HG03575 (cell line): ENCODE measurements at regions not wholly inside any gene's neighbourhood (a gene's known extent, or its start where the extent isn't known, plus 50 kb on each side); places are given as distances from the start of the nearest gene placed in this dataset.

ENCODE experiments used
- ATAC-seq: cut with Tn5 transposase; IDR thresholded peaks from one replicate; pipeline ENCODE4 v1.9.1; 2021; ENCODE audit not compliant: unreplicated experiment, insufficient number of reproducible peaks, low FRiP score; ENCODE audit errors: extremely low read depth

DNA sequence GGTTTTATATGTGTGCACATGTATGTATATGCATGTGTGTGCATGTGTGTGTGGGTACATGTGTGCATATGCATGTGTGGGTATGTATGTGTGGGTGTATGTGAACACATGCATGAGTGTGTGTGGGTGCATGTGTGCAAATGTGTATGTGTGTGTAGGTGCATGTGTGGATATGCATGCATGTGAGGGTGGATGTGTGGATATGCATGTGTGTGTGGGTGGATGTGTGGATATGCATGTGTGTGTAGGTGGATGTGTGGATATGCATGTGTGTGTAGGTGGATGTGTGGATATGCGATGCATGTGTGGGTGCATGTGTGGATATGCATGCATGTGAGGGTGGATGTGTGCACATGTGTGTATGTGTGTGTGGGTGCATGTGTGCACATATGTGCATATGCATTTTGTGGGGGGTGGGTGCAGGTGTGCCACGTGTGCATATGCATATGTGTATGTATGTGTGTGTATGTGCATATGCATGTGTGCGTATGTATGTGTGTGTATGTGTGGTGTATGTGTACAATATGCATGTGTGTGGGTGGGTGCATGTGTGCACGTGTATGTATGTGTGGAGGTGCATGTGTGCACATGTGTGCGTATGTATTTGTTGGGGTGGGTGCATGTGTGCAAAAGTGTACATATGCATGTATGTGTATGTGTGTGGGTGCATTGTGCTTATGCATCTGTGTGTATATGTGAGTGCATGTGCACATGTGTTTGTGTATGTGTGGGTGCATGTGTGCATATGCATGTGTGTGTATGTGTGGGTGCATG lies 144.2 kb downstream of the GAS1 start:
- ATAC-seq, result no peak

DNA sequence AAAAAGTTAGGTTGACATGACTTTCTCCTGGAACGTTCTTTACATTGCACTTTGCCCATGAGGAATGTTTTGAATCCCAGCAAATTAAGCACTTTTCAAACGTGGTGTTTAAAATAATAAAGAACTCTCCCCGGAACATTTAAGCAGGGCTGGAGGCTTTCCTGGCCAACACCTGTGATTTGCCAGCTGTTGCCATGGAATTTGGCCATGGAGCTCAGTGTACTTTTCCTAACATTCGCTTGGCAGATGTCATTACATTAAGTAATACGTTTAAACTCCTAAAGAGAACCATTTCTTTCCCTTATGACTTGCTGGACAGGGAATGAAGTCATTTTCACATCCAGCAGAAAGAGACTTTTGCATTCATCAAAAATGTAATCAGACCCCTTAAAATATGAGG lies 146.1 kb downstream of the GAS1 start:
- no peak for ATAC-seq

DNA sequence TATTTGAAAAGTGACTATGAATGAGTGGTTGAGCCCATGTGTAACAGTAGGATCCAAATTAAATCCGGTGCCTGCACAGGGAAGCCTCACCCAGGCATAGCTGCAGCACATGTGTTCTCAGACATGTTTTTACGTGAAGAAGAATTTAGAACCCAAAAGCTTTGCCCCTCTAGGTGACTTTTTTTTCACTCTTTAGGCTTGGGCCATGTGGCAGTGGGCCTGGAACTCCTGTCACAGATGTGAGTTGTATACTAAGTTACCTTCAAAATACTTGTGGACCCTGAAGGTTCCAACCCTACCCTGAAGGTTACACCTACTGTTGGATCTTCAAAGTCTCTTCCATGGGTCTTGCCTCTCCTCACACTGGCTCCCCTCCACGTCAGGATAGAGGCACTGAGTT lies 146.6 kb downstream of the GAS1 start:
- no peak for ATAC-seq

DNA sequence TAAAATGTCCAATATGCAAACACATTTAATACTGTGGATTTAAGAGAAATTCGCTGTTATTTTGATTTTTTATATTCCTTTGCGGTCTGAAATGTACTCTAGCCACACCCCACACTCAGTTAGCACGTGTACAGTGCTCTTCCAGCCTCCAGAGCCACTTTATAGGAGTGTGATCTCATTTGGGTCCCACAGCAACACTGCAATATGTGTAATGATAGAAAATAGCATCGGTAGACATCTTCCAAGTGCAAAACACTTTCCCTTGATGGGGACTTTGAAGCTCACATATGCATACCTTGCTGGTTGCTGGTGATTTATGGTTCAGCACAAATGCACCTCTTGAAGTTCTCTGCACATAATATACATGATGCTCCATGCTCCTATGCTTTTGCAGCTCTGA lies 148.3 kb downstream of the GAS1 start:
- ATAC-seq, result no peak

DNA sequence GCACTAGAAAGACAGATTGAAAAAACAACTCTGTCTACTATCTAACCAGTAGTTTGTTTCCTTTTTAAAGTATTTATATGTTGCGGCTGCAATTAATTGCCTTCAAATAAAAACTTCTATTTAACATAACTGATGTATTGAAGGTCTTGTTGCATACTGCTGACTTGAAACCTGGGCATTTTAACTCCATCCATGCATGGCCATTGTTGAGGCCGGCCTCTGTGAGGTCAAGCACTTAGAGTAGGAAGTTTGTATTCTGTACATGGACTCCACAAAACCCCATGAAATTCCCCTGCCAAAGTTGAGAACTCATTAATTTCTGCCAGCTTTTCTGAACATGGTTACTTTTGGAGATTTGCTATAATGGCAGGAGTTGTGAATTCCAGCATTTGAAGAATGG lies 150.6 kb downstream of the GAS1 start:
- ATAC-seq, result no peak

DNA sequence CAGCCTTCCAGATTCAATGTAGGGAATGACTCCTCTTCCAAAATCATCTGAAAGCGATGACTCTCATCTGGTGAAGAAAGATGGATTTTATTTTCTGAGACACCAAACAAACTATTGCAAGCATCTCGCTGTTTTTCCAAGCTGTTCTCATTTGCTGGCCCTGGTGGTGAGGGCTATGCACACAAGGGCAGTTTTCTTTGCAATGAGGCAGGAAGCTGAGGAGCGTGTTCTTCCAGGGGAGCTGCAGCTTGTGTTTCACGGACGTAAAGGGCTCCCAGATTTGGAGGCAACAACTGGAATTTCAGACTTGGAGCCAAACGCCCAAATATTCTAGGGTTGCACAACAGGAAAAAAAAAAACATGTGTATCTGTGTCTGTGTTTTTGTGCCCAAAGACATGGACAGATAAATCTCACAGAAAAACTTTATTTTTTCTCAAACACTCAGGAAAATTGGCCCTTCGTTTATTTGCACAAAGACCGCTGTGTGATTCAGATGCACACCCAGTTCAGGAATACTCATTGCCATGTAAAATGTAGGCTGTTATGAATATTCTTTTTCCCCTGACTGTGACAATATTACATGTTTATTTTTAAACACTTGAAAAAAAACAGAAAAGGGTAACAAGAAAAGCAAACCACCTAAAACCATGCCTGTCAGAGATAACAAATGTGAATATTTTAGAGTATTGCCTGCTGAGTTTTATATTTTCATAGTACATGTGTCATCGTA lies 151.3 kb downstream of the GAS1 start:
- ATAC-seq, result no peak

DNA sequence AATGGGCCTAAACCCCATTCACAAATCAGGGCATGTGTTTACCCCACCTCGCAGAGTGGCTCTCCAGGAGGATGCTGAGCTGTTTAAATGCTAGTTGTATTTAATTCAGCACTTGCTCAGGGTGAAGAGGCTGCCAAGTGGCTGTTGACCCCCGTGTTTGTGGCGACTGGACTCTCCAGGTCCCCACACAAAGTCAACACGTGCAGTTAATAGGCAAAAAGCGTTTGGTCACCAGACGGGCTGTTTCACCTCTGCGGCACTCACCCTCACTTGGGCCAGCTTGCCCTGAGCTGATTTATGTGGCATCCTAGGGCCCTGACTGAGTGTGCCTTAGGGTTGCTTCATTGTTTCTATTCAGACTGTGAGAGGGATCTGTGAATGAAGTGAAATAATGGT lies 152.3 kb downstream of the GAS1 start:
- ATAC-seq, result no peak

DNA sequence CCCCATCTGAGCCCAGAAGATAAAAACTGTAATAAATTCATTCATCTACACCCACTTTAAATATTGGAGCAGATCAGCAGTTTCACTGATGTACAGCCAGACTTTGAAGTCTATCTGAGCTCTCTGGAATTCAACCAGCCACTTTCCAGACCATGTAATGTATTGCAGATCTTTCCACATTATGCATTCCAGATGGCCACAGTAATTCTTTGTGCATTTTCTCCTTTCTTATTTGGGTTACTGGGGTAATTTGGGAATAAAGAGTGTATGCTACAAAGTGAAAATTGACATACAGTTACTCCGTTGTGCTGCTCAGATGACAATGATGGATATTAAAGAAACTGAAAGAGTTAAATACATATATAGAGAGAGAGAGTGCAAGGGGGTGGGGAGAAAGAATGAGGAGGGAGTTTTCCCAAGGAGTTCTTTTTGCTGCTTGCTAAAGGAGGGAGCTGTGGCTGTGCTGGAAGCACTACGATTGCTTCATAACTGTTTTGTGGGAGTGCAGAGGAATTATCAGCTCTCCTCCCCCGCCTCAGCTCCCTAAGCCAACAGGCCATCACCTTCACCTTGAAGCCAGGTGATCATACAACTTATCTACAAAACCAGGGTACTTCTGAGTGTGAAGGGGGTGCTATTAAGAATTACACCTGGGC lies 152.8 kb downstream of the GAS1 start:
- no peak for ATAC-seq

DNA sequence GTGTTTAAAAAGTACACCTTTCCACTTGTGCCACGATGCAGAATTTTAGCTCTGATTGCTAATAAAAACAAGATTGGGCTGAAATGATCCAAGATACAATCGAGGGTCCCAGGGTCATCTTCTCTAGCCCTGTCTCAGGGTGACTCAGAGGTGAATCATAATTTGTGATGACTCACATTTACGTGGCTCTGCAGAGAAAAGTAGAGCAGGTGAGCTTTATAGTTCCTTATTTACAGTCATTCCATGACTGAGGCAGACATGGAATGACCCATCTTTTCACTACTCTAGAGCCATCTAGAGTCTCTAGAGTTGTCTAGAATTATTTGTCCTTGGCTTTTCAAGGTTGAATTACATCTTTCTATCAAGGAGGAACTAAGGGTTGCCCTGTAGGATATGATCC lies 155.2 kb downstream of the GAS1 start:
- no peak for ATAC-seq

DNA sequence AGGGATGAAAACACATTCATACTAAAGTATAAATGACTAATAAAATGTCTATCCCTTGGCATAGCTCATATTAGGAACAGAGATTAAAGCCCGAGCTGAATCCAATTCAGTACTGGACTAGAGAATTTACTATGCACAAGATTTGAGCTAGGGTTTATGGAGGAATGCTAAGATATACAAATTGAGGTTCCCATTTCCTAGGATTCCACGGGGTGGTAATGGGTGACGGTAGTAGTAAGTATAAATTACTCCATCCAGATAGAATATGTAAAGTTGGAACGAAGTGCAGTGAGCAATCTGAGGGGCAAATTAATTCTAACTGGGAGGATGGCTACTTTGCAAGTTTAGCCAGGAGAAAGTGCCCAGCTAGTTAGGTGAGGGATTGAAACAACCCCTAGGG lies 156.5 kb downstream of the GAS1 start:
- no peak for ATAC-seq

DNA sequence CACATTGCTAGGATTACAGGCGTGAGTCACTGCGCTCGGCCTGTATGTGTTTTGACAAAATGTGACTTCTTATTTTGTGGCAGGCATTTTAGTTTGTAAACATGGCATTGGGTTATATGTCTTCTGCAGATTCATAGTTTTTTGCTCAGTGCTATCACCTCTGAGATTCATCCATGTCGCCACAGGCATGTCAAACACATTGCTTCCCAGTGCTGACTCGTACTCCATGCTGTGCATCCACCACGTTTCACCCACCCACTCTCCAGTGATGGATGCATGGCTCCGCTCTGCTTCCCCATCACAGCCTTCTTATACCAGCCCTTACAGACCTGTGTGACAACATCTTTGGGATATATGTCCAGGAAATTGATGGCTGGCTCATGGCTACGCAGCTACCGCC lies 158.8 kb downstream of the GAS1 start:
- no peak for ATAC-seq

DNA sequence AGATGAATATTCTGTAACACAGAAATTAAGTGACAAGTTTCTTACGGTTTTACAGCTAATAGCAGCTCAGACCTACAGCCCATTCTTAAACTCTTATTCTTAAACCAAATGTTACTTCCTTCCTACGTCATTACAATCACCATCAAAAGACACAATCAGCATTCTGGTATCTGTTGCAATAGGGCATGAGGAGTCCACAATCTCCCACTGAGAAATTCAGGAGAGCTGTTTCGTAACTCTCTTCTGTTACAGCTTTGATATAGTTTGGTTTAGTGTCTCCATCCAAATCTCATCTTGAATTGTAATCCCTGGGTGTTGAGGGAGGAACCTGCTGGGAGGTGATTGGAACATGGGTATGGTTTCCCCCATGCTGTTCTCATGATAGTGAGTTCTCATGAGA lies 163.4 kb downstream of the GAS1 start:
- ATAC-seq, result no peak

DNA sequence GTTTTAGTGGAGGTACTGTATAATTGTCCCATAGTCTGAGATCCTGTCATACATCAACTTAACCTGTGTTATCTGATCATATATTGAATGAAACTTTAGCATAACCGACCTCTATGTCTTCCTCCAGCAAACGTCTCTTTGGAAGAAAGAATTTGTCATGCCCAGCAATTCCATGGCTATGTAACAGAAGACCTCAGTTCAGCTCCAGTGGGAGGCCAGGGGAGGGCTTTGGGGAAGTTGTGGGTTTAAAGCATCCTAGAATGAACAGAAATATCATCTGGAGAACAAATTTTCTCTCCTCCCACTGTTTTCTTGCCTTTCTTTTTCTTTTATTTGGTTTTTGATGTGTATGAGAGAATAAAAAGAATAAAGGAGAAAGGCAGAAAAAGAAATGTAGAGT lies 164.5 kb downstream of the GAS1 start:
- no peak for ATAC-seq

DNA sequence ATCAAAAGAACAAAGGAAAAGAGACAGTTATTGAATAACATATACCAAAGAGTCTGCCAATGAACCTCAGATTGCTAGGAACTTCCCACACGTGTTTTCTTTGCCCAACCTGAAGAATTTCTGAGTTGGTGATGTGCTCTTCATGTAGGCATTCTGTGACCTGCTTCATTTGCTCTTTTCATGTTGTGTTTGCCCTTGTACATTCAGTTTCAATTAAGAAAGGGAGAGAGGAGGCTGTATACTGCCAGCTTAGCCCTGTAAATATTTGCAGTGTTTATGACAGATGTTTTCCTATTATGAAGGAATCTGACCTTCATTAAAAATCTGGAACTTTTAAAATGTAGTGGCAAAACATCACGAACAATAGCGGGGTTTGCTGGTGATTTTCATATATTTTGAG lies 168.5 kb downstream of the GAS1 start:
- no peak for ATAC-seq

DNA sequence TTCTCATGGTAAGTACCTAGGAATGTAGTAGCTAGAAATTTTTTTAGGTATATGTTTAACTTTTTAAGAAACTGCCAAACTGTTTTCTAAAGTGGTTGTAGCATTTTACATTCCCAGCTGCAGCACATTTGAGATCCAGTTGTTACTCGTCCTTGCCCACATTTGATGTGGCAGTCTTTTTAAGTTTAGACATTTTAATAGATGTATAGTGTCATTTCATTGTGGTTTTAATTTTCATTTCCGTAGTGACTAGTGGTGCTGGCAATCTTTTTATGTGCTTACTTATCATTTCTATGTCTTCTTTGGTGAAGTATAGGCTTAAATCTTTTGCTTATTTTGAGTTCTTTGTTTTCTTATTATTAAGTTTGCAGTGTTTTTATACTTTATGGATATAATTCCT lies 171.6 kb downstream of the GAS1 start:
- no peak for ATAC-seq

DNA sequence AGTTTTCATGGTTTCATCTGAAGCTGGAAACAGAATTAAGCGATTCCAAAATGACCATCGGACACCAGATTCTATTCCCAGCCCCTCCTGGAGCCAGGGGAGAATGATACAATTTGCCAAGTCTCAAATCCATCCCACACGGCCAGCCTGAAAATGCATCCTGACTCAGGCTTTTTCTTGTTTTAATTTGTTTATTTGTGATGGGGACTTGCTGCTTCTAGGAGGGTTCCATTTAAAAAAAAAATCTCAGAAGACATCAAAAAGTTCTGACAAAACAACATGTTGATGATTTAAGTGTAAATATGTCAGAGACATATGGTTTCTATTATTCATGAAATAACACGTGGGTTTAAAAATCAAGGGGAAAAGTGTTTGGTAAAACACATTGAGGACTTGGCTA lies 173.2 kb downstream of the GAS1 start:
- ATAC-seq, result no peak

DNA sequence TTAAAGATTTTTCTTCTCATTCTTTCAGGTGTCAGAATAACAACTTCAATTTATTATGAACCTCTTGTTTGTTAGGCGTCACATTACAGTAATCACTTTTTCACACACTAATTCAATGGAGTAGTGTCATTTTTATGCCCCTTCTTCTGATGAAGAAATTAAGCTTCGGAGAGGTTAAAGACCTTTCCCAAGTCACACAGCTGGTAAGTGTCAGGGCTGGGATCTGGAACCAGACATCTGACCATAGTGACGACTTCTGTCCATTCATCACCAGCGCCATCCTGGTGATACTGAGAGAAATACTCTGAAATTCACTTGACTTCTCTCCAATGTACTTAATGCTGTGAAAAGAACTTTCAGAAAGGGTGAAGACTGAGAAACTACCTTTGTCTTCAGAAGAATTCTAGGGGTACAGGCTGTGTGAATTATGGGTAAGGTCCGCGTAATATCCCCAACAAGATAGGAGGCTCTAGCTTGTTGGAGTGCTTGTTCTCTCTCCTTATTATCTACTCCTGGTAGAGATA lies 173.8 kb downstream of the GAS1 start:
- ATAC-seq, result no peak

DNA sequence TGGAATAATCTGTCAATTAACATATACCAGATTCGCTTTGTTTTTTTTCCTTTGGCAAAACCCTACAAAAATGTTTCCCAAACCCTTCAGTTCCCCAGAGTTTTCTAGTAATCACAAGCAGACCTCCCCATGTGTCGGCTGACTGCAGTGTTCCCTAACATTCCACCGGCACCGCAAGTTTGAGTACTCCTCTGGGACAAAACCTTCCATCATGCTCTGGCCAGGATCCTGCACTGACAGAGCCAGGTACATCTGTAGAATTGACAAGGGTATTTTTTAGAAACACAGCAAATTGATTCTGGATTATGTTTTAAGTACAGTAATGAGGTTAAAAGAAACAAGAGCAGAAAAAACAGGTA lies 174.7 kb downstream of the GAS1 start:
- no peak for ATAC-seq

DNA sequence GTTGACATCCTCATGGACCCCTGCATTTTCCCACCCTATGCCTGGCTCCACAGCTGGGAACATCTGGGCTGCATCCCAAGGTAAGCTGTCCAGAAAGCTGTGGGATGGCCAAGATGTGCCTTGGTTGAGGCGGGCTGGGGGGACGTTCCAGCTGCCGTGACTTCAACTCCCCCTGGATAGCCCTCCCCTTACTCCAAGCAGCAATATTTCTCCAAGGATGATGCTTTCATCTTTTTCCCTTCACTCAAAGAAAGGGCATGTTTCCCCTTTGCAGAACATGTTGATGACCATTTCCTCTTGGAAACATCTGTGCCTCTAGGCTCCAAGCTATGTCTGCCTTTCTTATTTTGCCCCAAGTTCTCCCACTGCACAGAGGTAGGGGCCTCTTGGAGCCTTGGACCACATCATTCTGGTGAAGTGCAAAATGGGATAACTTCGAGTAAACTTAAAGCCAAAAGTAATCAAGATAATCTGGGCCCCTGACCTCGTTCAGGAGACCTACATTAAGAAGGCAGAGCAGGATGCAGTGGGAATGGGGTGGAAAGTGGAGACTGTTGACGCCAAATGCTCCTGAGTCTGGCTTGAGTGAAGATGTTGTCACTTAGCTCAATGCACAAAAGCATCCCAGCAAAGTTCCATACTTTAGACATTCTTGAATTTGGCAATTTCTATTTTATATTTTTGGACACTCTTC lies 175.2 kb downstream of the GAS1 start:
- no peak for ATAC-seq

DNA sequence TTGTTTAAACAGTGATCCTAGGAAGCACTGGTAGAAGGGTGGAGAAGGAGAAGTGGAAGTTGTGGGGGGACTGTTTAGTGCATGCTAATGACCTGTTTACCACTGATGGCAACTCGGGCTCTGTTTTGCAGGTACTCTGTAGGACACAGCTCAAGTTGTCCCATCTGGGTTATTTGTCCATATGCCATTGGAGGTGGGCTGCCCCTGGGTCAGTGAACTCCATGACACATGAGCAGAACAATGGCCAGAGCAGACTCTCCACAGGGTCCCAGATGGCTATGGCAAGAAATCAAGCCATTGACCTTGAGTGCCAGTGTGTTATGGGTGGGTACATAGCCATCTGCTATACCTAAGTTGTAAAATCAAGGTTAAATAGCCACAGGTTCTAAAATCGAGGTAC lies 175.9 kb downstream of the GAS1 start:
- ATAC-seq, result no peak
